ENCODE measurements at regions not wholly inside any gene's neighbourhood (a gene's known extent, or its start where the extent isn't known, plus 50 kb on each side); places are given as distances from the start of the nearest gene placed in this dataset.

- no peak for TF ChIP-seq REST (IDR thresholded peaks at IDR 0.05; ENCODE audit: insufficient read depth in 1 of 2, low read depth in 2 of 2, low read length in 1 of 2)
- TF ChIP-seq CTCF (IDR thresholded peaks at IDR 0.05): no peak
- no peak for TF ChIP-seq POLR2AphosphoS5 (IDR thresholded peaks at IDR 0.05; ENCODE audit: low read depth, low read length)
- TF ChIP-seq TCF7L2 (IDR thresholded peaks at IDR 0.05; ENCODE audit: low read depth, low read length): no peak
- TF ChIP-seq SIN3A (IDR thresholded peaks at IDR 0.05; ENCODE audit: borderline replicate concordance, insufficient read depth, low read depth, low read length): no peak
- BruUV-seq (replicated peaks): no TSS peak
- Histone ChIP-seq H3K4me3 (ENCODE audit: low read depth in 2 of 2, low read length in 2 of 2) (no peak overlapping the region), H3K9me3 (ENCODE audit: control insufficient read depth, insufficient read depth, low read depth, low read length) (no peaks in the 10 kb centered on the region), H3K27ac (ENCODE audit: low read length) (no peak overlapping the region), H3K4me1 (ENCODE audit: control insufficient read depth, insufficient read depth, low read length) (no peaks in the 10 kb centered on the region), H3K27me3 (ENCODE audit: control insufficient read depth, insufficient read depth, low read length) (no peaks in the 10 kb centered on the region), H3K36me3 (ENCODE audit: control insufficient read depth, insufficient read depth, low read length) (no peaks in the 10 kb centered on the region)
- in situ Hi-C loops (cut with HindIII; ENCODE audit: low pct_unique_long_range_greater_than_20kb, low sequenced_read_pairs) (no loop called here), intact Hi-C loops (cut with micrococcal nuclease; ENCODE audit: unreplicated experiment) (no loop called here)
- no peak for ATAC-seq
- no peak for DNase-seq (ENCODE audit: low read depth, low spot score)
- POLR2A ChIA-PET: no interaction called here
- CTCF ChIA-PET: no interaction called here
Observed at GRCh38 chr9:29394855-29395254, 1821.6 kb upstream of the C9orf72 start.

- in situ Hi-C loops (cut with HindIII; ENCODE audit: low pct_unique_long_range_greater_than_20kb, low sequenced_read_pairs) (no loop called here), intact Hi-C loops (cut with micrococcal nuclease; ENCODE audit: unreplicated experiment) (no loop called here)
- Histone ChIP-seq H3K27ac (ENCODE audit: low read length) (no peak overlapping the region), H3K36me3 (ENCODE audit: control insufficient read depth, insufficient read depth, low read length) (no peaks in the 10 kb centered on the region), H3K9me3 (ENCODE audit: control insufficient read depth, insufficient read depth, low read depth, low read length) (no peaks in the 10 kb centered on the region), H3K27me3 (ENCODE audit: control insufficient read depth, insufficient read depth, low read length) (no peaks in the 10 kb centered on the region), H3K4me1 (ENCODE audit: control insufficient read depth, insufficient read depth, low read length) (no peaks in the 10 kb centered on the region), H3K4me3 (ENCODE audit: low read depth in 2 of 2, low read length in 2 of 2) (no peak overlapping the region)
- ChIA-PET CTCF (no interaction called here), POLR2A (no interaction called here)
- ATAC-seq (no peak), DNase-seq (ENCODE audit: low read depth, low spot score) (no peak)
- no TSS peak for BruUV-seq (replicated peaks)
- TF ChIP-seq REST (IDR thresholded peaks at IDR 0.05; ENCODE audit: insufficient read depth in 1 of 2, low read depth in 2 of 2, low read length in 1 of 2) (no peak), TCF7L2 (IDR thresholded peaks at IDR 0.05; ENCODE audit: low read depth, low read length) (no peak), CTCF (IDR thresholded peaks at IDR 0.05) (no peak), SIN3A (IDR thresholded peaks at IDR 0.05; ENCODE audit: borderline replicate concordance, insufficient read depth, low read depth, low read length) (no peak), POLR2AphosphoS5 (IDR thresholded peaks at IDR 0.05; ENCODE audit: low read depth, low read length) (no peak)
Observed at GRCh38 chr9:29397148-29397547, 1823.9 kb upstream of the C9orf72 start.
